OCI-LY1 (cell line): ENCODE measurements at regions not wholly inside any gene's neighbourhood (a gene's known extent, or its start where the extent isn't known, plus 50 kb on each side); places are given as distances from the start of the nearest gene placed in this dataset.

Experiments
- CTCF ChIP-seq: fragments of 200-600 bp; sonication (generic), shearing (Covaris generic); IDR thresholded peaks from 2 replicates; pipeline ENCODE4 v1.5.1; 2017; ENCODE audit warnings: mild to moderate bottlenecking, antibody characterized with exemption, low read length, moderate library complexity, mixed read lengths
- EZH2 ChIP-seq: fragments of 200-600 bp; sonication (generic), shearing (Covaris generic); IDR thresholded peaks from 2 replicates; pipeline ENCODE4 v1.8.0; 2017; ENCODE audit warnings: borderline replicate concordance, mixed run types, mild to moderate bottlenecking, antibody characterized with exemption, low read length, moderate library complexity, mixed read lengths

DNA sequence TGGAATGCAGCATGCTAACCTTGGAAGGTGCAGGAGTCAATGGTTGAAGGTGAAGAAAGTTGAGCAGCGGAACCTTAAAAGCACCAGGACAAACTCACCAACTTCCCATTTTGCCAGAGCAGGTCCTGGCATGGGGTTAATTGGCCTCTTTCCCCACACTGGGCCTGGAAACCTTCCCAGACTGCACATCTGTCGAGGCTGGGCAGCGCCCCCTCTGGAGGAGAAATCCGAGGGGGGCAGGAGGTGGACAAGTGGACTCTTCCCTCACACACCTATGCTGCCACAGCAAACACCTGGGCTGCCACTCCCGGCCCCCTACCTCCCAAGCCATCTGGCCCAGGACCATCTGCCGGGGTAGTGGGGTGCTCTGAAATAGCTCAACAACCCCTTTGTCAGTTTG, 232.4 kb downstream of the CBLN1 start:
- no peak for TF ChIP-seq CTCF
- TF ChIP-seq EZH2, result no peak
